ENCODE measurements at regions not wholly inside any gene's neighbourhood (a gene's known extent, or its start where the extent isn't known, plus 50 kb on each side); places are given as distances from the start of the nearest gene placed in this dataset.
"Not testable (repeated sequence)": the region's sequence is repeated elsewhere in the genome, so short reads cannot be mapped to it uniquely, and the experiment has no call there.

DNA sequence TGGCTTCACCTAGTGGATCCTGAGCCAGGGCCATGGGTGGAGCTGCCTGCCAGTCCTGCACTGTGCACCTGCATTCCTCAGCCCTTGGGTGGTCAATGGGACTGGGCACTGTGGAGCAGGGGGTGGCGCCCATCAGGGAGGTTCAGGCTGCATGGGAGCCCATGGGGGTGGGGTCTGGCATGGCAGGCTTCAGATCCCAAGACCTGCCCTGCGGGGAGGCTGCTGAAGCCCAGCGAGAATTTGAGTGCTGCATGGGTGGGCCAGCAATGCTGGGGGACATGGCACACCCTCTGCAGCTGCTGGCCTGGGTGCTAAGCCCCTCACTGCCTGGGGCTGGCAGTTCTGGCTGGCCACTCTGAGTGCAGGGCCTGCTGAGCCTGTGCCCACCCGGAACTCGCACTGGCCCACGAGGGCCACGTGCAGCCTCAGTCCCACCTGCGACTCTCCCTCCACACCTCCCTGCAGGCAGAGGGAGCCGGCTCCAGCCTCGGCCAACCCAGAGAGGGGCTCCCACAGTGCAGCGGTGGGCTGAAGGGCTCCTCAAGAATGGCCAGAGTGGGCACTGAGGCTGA is 270.0 kb downstream of the CENPC start:
- TF ChIP-seq, protein P1, sequence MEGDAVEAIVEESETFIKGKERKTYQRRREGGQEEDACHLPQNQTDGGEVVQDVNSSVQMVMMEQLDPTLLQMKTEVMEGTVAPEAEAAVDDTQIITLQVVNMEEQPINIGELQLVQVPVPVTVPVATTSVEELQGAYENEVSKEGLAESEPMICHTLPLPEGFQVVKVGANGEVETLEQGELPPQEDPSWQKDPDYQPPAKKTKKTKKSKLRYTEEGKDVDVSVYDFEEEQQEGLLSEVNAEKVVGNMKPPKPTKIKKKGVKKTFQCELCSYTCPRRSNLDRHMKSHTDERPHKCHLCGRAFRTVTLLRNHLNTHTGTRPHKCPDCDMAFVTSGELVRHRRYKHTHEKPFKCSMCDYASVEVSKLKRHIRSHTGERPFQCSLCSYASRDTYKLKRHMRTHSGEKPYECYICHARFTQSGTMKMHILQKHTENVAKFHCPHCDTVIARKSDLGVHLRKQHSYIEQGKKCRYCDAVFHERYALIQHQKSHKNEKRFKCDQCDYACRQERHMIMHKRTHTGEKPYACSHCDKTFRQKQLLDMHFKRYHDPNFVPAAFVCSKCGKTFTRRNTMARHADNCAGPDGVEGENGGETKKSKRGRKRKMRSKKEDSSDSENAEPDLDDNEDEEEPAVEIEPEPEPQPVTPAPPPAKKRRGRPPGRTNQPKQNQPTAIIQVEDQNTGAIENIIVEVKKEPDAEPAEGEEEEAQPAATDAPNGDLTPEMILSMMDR (IDR thresholded peaks at IDR 0.05): no peak
- no peak for TF ChIP-seq POLR2A (IDR thresholded peaks at IDR 0.05)
- Histone ChIP-seq H3K4me3 (no peak overlapping the region), H3K36me3 (no peaks in the 10 kb centered on the region), H3K9me3 (no peaks in the 10 kb centered on the region), H3K27ac (no peak overlapping the region), H3K4me1 (no peaks in the 10 kb centered on the region), H3K27me3 (no peaks in the 10 kb centered on the region)
- no peak for DNase-seq

DNA sequence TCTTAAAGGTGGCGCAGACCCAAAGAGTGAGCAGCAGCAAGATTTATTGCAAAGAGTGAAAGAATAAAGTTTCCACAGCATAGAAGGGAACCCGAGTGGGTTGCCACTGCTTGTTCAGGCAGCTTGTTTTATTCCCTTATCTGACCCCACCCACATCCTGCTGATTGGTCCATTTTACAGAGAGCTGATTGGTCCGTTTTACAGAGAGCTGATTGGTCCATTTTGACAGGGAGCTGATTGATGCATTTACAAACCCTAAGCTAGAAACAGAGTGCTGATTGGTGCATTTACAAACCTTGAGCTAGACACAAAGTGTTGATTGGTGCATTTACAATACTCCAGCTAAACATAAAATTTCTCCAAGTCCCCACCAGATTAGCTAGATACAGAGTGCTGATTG is 270.6 kb downstream of the CENPC start:
- H3K9me3 ChIP-seq, DNase-seq, H3K27me3 ChIP-seq, H3K4me3 ChIP-seq, H3K27ac ChIP-seq, H3K4me1 ChIP-seq, H3K36me3 ChIP-seq: not testable (repeated sequence)

DNA sequence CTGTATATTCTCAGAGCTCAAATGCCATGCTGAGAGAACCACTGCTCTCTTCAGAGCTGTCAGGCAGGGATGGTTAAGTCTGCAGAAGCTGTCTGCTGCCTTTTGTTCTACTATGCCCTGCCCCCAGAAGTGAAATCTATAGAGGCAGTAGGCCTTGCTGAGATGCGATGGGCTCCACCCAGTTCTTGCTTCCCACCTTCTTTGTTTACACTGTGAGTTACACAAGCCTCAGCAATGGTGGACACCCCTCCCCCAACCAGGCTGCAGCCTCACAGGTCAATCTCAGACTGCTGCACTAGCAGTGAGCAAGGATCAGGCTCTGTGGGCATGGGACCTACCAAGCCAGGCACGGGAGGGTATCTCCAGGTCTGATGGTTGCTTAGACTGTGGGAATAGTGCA is 271.6 kb downstream of the CENPC start:
- TF ChIP-seq POLR2A (IDR thresholded peaks at IDR 0.05): no peak
- TF ChIP-seq, protein P1 (IDR thresholded peaks at IDR 0.05): no peak
- H3K36me3 ChIP-seq: no peaks in the 10 kb centered on the region
- H3K9me3 ChIP-seq: no peaks in the 10 kb centered on the region
- DNase-seq: no peak
- H3K4me3 ChIP-seq: no peak overlapping the region
- H3K27ac ChIP-seq: no peak overlapping the region
- no peaks in the 10 kb centered on the region for H3K4me1 ChIP-seq
- H3K27me3 ChIP-seq: no peaks in the 10 kb centered on the region

DNA sequence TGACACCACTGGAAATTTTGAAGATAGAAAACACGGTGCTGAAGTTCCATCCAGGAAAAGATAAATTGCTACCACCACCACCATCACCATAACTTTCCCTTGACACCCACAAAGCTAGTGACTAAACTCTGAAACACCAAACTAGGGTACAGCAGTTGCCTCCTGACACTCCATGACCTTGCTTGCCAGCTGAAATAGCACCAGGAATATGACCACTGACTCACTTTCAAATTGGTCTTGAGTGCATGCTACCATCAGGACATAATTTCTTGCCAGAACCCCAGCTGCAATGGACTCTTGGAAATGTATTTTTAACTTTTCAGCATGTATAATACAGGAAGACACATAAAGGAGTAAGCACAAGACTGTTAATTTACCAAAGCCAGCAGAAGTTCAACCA is 283.3 kb downstream of the CENPC start:
- Histone ChIP-seq H3K27ac (no peak overlapping the region), H3K9me3 (no peaks in the 10 kb centered on the region), H3K36me3 (no peaks in the 10 kb centered on the region), H3K4me3 (no peak overlapping the region), H3K27me3 (no peaks in the 10 kb centered on the region), H3K4me1 (no peaks in the 10 kb centered on the region)
- TF ChIP-seq POLR2A (IDR thresholded peaks at IDR 0.05): no peak
- TF ChIP-seq, protein P1 (IDR thresholded peaks at IDR 0.05): no peak
- no peak for DNase-seq

DNA sequence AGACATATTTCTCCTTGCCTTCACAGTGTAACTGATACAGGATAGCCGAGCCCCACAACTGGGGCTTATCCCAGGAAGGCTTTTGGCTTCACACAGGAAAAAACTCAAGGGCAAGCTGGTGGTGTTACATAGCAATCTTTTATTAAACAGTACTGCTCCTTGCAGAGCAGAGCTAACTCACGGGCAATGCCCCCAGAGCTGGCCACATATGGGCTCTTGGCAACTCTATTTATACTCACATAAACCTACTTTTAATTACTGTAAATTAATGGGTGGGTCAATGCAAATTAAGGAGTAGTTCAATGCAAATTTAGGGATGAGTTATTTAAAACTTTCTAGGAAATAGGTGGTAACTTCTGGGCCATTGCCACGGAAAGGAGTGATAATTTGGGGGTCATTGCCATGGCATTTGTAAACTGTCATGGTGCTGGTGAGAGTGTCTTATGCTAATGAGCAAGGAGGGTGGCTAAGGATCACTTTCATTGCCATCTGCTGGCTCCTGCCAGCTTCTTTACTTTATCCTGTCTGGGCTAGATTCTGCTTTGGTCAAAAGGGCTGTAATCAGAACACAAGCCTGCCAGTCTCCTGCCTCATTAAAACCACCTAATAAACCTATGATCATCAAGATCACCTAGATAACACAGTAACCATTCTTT is 288.8 kb downstream of the CENPC start:
- Histone ChIP-seq H3K9me3 (no peaks in the 10 kb centered on the region), H3K4me1 (no peaks in the 10 kb centered on the region), H3K27ac (no peak overlapping the region), H3K36me3 (no peaks in the 10 kb centered on the region), H3K27me3 (no peaks in the 10 kb centered on the region), H3K4me3 (no peak overlapping the region)
- no peak for DNase-seq
- TF ChIP-seq POLR2A (IDR thresholded peaks at IDR 0.05): no peak
- TF ChIP-seq, protein P1 (IDR thresholded peaks at IDR 0.05): no peak

DNA sequence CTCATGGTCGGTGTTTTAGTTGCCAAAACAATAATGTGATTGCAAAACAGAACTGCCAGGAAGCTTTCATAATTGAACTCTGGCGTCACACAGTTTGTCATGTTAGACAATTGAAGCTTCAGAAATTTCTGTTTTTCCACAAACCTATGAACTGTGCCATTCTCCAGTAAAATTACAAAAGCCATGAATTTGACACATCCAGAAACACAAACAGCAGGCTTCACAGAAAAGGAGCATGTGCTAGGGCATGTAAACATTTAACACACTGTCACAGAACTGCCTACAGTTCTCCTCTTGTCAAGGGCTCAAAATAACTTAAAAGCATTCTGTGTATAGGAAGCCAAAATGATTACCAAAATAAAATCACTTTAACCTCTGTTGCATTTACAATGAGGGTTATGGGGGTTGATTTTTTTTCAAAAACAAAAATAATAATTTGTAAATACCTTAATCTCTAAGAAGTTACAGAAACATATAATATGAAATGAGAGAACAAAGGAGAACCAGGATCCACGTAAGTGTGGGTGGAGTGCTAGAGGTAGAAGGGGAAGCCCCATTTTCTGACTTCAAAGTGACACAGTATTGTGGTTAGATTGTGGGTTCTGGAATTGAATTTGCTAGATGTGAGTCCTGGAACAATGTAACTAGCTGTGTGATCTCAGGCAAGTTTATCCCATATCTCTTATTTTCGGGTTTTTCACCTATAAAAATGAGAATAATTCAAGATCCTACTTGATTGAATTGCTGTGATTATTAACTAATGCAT is 295.0 kb downstream of the CENPC start:
- Histone ChIP-seq H3K9me3 (no peaks in the 10 kb centered on the region), H3K4me1 (no peaks in the 10 kb centered on the region), H3K36me3 (no peaks in the 10 kb centered on the region), H3K27me3 (no peaks in the 10 kb centered on the region), H3K4me3 (no peak overlapping the region), H3K27ac (no peak overlapping the region)
- TF ChIP-seq, protein P1 (IDR thresholded peaks at IDR 0.05): no peak
- no peak for TF ChIP-seq POLR2A (IDR thresholded peaks at IDR 0.05)
- no peak for DNase-seq
